NCI-H2171 treated with DMSO at 0.1 percent for 48 hours (cell line): ENCODE measurements at regions not wholly inside any gene's neighbourhood (a gene's known extent, or its start where the extent isn't known, plus 50 kb on each side); places are given as distances from the start of the nearest gene placed in this dataset.
"Not testable (repeated sequence)": the region's sequence is repeated elsewhere in the genome, so short reads cannot be mapped to it uniquely, and the experiment has no call there.

Source experiments
- DNase-seq: peaks from one replicate; lab custom pipeline; 2025; lab: John Stamatoyannopoulos, UW

DNA sequence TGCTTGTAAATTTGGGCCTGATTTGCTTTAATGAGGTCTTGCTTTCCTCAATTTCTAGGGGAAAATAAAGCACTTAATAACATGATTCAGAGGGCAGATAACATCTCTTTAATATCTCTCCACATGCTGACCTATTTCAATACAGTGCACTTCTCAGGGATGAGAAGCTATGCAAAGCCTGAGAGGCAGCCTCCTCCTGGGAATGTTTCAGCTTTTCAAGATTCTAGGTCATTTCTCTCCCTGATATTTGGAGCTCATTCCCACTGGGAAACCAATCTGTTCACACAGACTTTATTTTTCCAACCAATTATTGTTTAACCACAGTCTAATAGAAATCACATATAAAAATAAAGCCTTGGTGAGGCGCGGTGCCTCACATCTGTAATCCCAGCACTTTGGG is 67.0 kb upstream of the LSAMP start:
- peak; percentile 15 for DNase-seq

DNA sequence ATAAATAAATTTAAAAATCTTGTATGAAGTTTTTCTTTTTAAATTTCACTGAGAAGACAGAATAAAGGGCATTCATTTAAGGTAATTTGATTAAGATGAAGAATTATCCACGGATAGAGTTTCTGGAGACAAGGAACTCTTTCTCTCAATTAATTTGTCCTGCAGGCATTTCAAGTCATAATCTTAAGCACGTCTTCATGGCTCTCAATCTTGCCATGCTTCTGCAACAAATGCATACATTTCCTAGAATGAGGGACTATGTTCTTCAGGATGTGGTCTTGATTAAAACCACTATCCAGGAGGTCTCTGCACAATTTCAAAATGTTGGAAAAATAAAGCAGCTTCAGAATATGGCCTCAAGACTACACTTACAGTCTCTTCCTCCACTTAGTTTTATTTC is 67.6 kb upstream of the LSAMP start:
- DNase-seq: no peak

DNA sequence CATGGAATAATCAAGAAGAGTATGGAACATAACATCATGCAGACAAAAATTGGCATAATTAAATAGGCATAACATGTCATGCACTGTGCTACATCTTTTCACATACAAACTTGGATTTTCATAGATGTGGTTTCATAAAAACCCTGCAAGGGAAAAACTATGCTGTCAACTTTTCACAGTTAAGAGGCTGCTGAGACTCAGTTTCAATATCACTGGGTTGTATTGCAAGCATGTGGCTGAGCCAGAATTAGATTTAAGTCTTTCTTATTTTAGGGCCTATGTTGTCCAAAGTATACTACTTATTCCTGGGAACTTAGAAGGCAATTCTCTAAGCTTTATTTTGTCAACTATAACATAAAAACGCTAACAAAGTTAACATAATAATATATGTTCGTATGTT is 70.7 kb upstream of the LSAMP start:
- no peak for DNase-seq

DNA sequence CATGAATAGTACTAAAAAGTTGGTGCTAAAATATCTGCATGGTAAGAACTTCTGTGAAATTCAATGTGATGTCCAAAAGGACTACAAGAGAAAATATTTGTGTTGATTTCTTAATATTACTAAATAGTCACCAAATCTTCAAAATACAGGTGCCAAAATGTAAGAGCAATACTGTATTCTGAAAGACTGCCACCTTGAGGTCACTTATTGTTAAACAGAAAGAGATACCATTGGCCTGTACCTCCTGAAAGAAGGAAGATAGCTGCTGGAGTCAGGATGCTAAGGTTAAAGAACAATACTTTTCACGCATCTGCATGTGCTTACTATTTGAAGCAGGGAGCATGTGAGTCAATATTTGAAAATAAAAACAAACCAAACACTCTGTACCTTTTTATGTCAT is 72.0 kb upstream of the LSAMP start:
- DNase-seq: peak; percentile 28

DNA sequence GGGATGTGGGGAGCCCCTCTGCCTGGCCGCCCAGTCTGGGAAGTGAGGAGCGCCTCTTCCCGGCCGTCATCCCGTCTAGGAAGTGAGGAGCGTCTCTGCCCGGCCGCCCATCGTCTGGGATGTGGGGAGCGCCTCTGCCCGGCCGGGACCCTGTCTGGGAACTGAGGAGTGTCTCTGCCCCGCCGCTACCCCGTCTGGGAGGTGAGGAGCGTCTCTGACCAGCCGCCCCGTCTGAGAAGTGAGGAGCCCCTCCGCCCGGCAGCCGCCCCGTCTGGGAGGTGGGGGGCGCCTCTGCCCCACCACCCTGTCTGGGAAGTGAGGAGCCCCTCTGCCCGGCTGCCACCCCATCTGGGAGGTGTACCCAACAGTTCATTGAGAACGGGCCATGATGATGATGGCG is 73.8 kb upstream of the LSAMP start:
- DNase-seq: not testable (repeated sequence)

DNA sequence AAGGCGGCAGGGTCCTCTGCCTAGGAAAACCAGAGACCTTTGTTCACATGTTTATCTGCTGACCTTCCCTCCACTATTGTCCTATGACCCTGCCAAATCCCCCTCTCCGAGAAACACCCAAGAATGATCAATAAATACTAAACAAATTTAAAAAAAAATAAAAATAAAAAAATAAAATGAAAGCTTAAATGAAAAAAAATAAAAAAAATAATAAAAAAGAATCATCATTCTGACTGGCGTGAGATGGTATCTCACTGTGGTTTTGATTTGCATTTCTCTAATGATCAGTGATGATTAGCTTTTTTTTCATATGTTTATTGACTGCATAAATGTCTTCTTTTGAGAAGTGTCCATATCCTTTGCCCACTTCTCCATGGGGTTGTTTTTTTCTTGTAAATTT is 74.5 kb upstream of the LSAMP start:
- DNase-seq: not testable (repeated sequence)

DNA sequence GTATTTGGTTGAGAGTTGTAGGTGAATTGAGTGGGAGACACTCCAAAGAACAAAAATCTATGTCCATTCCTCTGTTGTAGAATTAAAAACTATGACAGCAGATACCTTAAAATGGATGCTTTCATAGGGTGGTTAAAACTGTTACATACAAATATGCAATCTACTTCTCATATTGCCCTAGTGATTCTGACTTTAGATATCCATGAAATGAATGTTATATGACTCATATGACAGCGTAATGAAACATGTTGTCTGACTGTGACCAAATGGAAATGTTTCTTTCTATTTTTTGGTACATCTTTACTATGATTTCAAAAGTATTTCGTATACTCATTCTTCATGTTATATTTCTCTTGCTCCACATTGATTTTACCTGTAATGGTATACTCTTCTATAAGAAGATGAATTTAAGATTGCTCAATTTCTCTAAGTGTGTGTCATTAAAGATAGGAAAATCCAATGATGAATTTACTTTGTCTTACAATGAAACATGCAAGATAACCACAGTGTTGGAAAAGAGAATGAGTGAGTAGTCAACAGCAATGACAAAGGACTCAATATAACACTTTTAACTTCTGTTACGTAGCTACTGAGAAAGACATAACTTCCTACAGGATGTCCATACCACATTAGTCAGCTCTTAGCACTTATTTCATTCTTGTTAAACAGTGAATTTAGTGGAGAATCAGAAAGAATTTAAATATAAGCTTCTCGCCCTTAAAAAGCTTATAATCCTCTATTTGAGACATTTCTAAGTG is 79.3 kb upstream of the LSAMP start:
- no peak for DNase-seq

DNA sequence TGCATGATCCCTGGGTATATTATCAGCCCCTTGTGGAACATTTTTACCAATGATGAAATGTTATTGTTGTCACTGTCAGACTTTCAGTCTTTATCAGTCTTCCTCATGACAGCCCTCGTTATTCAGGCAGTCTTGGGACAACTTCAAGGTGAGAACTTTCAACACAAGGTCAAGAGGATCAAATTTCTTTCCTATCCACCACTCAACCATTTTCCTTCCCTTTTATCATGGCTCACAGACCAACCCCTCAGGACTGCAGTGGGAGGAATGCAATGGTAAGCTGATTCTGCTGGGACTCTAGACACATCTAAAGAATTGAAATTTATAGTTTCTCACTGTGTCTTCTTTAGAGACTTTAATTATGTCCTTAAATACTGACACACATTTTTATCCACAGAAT is 107.0 kb upstream of the LSAMP start:
- no peak for DNase-seq

DNA sequence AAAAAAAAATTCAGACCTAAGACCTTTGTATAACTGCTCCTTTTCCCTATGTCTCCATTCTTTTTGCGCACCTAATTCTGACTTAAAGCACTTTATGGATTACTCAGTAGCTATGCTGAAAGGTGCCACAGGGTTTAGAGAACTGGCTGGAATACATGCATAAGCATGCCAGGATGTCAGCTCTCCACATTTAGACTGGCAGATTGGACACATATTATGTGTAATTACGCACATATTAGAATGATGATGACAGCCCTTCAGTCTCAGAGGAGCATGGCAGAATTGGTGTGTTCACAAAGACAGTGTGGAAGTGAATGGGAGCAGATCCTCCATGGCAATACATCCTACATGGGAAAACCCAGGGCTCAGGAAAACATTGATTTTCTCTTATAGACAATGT is 108.1 kb upstream of the LSAMP start:
- DNase-seq: no peak

DNA sequence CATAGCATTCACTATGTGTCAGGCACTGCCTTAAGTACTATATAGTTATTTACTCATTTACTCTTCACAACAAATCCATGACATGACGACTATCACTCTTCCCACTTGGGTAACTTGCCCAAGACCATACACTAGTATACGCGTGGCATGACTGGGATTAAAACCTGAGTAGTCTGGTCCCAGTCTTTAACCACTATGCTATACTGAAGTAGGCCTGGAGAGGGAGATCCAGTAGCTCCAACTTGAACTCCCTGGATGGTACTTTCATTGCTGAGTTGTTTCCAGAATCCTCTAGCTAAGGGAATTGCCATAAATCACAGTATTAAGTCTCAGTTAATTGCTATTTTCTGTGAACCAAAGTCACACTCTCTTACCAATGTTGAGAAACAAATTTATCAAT is 116.2 kb upstream of the LSAMP start:
- no peak for DNase-seq

DNA sequence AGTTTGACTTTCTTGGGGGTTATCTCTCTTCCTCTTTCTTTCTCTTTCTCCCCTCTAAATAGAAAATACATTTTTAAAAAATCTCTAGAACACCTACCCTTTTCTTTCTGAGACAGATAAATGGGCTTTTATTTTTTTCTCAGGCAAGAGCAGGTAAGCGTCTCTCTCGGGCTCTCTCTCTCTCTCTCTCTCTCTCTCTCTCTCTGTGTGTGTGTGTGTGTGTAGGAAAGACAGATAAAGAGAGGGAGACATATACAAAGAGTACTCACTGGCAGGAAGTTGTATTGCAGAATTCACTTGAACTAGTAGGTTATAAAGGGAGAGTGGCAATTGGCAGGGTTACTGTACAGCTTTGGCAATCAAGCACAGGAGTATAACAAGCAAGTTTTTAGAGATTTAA is 118.1 kb upstream of the LSAMP start:
- no peak for DNase-seq

DNA sequence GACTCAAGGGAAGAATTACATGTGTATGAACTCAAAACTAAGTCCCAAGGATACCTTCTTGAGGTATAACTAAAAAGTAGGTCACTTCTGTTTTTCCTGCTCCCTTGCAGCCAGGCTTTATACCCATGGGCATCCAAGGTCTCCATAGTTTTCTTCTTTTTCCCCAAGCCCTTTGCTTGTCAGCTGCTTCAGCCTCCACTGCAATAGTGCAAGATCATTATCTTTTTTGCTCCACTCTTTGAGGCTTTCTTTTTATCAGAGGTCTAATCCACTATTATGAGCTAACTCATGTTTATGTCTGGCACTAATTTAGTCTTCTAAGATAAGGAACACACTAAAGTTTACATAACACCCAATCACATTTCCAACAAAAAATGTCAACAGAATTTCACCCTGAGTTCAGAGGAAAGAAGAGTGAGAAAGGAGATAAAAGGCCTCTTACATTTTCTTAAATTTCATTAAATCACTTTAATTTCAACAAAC is 121.2 kb upstream of the LSAMP start:
- no peak for DNase-seq

DNA sequence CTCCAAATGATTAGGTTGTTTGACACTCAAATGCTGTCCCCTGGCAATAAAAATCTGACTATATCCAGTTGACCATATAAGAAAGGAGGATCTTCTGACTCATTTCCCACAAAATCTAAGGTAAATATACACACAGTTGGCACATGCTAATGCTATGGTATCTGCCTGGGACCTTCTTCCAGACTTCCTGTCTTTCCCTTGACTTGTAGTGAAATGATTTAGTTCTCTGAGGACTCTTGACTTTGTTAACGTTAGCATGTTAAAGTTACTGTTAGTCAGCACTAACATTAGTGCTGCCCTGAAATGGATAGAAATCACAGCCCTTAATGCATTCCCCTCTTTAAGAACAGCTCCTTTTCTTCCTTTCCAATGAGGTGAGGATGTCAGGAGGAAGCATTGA is 124.3 kb upstream of the LSAMP start:
- DNase-seq: no peak

DNA sequence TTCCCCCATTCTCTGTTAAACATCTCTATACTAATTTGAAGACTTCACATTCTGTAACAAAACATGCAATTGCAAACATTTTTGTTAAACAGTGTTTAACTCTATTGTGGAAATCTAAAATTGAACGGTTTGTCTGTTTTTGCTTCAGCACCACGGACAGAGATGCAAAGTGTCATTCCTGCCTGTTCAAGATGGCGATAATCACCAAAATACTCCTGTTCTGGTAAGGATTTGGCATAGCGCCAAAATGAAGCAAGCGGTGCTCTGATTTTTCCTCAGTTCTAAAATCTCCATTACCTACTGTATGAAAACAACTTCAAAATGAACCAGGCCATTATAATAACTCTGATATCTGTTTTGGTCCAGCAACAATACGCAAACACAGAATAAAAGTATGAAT is 129.7 kb upstream of the TUSC7 start:
- DNase-seq: no peak

DNA sequence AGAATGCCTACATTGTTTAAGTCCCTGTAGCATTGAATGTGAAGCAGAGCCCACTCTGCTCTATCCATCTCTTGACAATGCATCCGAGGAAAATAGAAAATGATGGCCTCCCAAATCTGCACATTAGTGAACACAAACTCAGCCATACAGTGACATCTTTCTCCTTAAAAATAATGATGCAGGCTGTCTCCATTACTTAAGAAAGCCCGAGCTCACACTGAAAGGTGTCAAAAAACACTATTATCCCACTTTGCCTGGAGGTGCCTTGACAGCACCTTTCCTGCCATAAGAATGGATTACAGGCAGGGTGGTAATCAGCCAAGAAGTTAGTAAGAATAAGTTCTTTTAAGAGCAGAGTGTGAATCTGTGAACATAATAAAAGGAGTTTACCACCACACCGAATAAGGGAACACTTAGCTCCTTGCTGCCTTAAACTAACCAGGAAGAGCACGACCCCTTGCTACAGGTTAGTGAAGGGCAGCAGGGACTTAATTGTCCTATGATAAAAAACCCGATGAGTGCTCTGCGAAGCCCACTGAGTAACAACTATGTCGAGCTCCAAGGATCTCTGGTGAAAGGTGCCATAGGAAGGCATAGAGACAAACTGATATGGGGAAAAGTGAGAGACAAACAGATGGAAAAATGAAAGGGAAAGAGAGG is 123.2 kb upstream of the TUSC7 start:
- DNase-seq: no peak

DNA sequence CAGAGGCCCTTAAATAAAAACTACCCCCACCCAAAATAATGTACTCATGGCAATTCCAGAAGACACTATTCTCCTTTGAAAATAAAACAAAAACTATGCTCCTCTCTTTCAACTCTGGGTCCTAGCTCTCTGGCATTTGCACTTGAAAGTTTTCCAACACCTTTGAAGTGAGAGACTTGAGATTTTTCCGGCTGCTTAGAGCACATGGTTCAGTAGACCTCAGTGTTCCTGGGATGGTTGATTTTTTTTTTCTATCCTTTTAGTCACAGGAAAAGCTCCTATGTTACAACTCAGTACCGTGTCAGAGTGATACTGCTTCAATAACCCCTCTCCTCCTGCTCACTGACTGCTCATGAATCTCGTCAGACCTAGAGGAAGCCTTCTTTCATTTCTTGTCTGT is 118.3 kb upstream of the TUSC7 start:
- no peak for DNase-seq

DNA sequence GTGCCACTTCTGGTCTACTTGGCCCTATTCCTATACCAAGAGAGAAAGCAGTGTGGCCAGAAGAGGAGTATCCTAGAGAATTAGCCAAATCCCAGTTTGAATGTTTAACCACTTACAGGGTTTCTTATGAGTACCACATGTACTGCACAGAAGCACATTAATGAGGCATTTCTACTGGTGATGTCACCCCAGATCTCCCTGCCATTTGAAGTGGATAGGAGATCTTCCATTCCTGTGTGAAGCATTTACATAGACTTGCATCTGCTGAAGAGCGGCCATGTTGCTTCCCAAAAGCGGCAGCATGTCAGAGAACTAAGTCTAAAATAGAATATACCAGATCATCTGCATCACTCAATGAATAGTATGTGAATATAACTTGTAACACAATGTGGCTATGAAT is 108.4 kb upstream of the TUSC7 start:
- no peak for DNase-seq

DNA sequence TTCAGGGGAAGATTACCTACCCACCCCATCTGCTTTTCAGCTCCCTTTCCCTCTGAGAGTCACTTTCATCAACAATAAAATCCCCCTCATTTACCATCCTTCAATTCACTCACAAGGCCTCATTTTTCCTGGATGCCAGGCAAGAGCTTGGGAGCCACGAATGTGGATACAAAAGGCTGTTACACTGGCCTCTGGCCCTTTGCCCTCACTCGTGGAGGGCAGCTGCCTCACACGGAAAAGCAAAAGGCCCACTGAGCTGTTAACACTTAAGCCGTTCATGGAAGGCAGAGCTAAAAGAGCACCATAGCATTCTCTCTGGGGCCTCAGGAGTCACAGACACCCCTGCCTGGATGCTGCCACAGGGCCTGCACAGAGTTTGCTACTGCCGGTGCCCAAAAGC is 102.4 kb upstream of the TUSC7 start:
- DNase-seq: no peak

DNA sequence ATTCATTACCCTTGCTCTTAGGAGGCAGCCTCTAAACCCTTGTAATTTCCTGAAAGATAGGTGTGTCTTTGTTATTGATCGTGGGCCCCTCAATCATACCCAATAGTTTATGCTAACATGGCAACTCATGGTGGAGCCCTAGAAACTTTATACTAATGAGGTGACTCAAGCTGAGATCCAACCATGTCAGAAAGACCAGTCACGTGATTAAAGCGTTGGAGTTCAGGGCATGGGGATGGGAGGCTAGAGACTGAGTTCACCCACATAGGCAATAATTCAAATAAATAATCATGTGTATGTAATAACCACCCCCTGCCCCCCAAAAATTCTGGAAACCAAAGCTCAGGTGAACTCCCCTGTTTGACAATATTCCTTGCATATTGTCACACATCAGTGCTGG is 99.5 kb upstream of the TUSC7 start:
- DNase-seq: no peak

DNA sequence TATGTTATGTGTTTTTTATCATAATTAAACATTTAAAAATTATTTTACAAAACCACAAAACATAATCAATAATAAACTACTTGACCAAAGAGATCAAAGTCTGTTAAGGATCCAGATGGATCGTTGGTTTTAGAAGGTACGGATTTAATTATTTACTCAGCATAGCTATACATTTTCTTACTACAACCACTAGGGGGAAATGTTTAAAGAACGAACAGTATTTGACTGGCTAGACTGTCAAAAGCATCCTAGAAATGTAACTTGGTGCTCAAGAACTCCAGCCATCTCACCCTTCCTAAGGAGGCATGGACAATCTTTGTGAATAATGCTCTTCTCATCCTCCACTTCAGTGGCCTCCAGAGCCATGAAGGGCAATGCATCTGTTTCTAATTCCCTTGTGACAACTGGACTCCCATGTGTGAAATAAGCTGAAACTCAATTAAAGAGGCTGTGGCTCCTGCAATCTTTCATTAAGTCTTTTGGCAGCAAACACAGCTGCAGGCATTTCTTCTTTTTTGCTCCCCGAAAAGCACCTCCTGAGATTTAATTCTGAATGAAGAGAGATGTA is 94.7 kb upstream of the TUSC7 start:
- peak; percentile 47 for DNase-seq

DNA sequence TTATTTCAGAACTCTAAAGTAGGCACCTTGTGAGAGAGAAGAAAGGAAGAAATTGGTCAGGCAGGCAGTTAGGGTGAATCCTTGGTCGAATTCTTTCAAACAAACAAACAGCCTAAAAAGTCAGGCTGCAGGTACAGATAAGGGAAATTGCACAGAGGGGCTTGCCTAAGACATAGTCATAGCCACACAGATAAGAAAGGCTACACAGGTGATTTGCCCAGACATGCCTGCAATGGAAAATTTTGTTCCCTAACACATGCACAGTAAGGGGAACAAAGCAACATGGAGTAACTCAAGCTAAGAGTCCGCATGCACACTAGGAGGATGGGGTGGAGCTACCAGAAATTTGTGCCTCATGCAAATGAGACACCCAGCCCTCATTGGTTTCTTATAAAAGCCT is 91.4 kb upstream of the TUSC7 start:
- DNase-seq: no peak

DNA sequence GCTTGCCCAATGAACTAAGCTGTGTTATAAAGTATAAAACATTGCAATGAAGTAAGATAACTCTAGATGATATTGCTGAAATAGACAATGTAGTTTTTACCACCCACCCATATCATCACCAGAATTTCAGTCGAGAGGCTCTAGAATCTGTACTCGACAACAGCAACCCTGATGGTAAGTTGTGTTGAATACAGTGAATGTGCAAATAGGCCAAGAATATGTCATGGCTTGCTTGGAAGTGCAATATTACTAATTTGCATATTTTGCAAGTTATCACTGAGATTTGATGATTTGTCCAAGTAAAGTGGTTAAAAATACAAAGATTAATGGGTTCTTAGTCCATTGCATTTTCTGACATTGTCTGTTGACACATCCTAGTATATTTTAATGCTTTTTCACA is 90.6 kb upstream of the TUSC7 start:
- DNase-seq: no peak

DNA sequence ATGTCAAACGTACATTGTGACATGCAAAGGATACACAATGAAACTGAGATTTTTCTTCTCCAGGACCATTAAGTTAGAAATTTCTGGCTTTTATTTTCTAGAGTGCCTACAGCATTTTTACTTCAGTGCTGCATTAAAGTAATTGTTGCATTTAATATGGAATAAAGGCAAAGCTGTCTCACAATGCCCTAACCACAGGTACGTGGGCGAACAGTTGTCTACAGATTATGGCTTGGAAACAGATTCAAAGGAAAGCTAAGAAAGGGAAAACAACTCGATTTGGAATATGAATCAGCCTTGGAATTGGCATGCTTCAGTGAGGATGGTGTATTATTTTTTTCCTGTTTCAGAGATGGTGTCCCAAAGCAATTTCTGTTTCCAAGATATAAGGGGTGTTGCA is 79.1 kb upstream of the TUSC7 start:
- no peak for DNase-seq

DNA sequence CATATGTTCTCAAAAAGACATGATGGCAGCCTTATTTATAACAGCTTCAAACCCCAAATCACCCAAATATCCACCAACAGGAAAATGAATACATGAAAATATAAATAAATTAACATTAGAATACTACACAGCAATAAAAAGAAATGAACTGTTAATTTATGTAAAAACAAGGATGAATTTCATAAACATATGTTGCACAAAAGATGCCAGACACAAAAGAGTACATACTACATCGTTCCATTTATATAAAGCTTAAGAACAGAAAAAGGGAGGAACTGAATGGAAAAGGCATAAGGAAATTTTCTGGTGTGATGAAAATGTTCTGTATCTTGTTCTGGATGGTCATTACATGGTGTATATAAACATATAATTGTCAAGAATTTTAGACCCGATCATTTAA is 69.9 kb upstream of the TUSC7 start:
- DNase-seq: no peak
